GM18511 (cell line): ENCODE measurements at regions not wholly inside any gene's neighbourhood (a gene's known extent, or its start where the extent isn't known, plus 50 kb on each side); places are given as distances from the start of the nearest gene placed in this dataset.

Source experiments
- ATAC-seq: cut with Tn5 transposase; IDR thresholded peaks from one replicate; pipeline ENCODE4 v1.9.1; 2021; ENCODE audit warnings: mild to moderate bottlenecking, moderate library complexity; ENCODE audit not compliant: unreplicated experiment

DNA sequence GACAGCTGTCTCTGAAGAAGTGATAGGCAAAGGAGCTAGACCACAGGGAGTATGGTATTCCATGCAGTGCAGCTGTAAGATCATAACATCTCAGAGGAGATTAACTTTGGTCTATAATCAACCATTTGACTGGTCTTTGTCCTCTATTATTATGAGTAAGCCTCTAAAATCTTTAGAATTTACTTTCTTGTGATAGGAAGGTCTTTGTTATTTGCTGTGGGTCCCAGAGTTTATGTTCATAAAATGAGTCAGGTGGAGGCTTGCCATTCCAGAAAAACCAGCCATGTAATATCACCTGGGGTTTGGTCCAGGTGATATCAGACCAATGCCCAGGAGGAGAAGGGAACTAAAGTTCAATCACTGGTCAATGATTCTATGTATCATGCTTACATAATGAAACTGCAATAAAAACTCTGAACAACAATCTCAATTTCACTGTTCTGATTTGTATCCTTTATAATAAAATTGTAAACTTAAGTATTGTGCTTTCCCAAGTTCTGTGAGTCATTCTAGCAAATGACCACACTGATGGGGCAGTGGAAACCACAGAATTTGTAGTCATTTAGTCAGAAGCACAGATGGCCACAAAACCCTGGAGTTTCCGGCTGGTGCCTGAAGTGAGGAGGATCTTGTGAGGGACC, 239.6 kb upstream of the TRAM1L1 start:
- no peak for ATAC-seq

DNA sequence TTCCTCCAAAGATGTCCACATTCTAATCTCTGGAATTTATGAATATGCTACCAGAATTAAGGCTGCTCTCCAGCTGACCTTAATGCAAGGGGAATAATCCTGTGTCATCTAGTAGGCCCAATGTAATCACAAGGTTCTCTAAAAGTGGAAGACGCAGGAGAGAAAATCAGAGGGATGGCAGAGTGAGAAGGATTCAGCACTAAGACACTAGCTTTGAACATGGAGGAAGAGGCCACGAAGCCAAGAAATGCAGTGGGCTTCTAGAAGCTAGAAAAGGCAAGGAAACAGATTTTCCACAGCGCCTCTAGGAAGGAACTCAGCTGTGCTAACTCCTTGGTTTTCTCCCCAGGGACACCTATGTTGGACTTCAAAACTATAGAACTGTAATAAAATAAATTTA, 240.7 kb upstream of the TRAM1L1 start:
- ATAC-seq, result no peak

DNA sequence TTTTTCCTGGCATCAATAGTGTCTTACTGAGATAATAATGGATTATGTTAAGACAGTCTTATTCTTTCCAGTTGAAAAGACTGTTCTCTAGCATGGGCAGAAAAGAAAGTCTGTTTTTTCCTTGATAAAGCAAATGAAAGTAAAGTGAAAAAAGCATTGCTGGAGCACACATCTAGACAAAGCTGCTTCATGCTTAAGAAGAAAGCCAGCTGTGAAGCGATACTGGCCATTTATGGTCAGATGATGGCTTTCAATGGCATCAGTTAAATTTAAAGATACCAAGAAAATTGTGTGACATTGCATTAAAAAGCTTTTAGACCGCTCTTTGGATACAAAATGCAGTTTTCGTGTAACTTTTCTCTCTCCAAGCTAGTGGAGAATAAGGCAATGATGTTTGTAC, 242.1 kb upstream of the TRAM1L1 start:
- no peak for ATAC-seq

DNA sequence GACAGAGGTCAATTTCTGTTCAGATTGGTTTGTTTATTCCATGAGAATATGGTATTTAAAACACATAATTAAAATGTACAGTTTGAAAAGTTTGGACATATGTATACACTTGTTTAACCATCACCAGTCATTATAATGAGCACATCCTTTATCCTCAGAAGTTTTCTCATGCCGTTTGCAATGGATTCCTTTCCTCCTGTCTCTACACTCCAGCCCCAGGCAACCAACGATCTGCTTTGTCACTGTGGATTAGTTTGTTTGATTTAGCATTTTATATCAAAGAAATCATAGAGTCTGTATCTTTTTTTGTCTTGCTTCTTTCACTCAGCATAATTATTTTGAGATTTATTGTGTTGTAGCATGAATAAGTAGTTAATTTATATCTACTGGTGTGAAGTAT, 243.0 kb upstream of the TRAM1L1 start:
- ATAC-seq, result no peak

DNA sequence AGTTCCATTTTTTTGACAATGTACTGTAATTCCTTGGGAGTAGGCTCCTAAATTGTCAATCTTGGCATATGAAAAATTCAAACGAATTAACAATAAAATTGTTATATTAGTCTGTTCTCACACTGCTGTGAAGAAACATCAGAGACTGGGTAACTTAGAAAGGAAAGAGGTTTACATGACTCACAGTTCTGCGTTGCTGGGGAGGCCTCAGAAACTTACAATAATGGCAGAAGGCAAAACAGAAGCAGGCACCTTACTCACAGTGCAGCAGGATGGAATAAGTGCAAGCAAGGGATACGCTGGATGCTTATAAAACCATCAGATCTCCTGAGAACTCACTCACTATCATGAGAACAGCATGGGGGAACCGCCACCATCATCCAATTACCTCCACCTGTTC, 246.4 kb upstream of the TRAM1L1 start:
- no peak for ATAC-seq

DNA sequence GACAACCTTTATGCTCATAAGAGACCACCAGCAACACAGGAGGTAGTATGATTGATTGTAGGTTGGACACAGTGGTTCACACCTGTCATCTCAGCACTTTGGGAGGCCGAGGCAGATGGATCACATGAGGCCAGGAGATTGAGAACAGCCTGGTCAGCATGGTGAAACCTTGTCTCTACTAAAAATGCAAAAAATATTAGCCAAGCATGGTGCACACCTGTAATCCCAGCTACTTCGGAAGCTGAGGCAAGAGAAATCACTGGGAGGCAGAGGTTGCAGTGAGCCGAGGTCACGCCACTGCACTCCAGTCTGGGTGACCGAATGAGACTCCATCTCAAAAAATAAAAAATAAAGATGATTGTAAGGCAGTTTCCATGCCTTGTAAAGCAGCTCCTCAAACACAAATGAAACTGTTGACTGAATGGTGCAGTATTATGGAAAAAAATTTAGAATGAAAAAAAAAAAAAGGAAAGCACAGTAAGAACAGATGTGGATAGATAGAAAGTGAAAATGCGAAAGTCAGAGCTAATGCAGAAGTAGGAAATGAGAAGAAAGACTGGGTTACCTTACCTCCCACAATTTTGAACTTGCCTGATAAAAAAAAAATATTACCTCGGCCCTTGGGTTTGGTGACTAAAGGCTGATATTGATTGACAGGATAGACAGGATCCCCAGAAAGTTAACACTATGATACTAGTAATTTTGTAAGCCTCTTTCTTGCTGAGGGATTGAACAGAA, 249.2 kb upstream of the TRAM1L1 start:
- no peak for ATAC-seq

DNA sequence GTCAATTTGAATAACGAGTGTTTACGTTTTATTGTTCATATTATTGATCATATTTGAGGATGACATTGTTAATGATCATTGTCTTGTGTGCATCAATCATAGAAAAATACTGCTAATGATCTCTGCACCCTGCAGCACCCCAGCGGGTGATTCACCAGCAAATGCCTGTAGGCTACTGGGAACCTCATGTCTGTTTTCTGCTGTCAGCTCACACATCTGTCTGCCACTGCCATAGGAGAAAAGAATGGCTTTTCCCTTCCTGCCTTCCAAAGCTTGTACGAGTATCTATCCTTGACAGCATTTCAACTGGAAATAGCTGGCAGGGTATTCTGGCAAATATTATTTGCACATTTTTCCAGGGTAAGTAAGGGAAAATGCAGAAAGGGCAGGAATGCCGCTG, 272.1 kb upstream of the TRAM1L1 start:
- ATAC-seq, result no peak

DNA sequence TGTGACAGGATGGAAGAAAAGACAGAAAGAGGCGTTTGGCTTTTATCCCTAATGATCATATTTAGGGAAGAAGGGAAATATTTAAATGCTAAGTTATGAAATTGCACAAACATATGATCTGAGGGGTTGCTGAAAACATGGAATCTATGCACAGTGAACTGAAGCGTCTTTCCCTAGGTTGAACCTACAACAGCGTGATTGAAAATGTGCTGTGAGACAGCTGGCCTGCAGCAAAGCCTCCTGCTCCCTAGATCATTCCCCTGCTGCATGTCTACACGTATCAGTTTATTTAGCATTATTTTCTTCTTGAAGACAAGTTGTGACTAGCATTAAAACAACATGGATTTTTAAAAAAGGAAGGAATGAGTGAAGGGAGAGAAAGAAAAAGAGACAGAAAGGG, 272.5 kb upstream of the TRAM1L1 start:
- ATAC-seq, result no peak

DNA sequence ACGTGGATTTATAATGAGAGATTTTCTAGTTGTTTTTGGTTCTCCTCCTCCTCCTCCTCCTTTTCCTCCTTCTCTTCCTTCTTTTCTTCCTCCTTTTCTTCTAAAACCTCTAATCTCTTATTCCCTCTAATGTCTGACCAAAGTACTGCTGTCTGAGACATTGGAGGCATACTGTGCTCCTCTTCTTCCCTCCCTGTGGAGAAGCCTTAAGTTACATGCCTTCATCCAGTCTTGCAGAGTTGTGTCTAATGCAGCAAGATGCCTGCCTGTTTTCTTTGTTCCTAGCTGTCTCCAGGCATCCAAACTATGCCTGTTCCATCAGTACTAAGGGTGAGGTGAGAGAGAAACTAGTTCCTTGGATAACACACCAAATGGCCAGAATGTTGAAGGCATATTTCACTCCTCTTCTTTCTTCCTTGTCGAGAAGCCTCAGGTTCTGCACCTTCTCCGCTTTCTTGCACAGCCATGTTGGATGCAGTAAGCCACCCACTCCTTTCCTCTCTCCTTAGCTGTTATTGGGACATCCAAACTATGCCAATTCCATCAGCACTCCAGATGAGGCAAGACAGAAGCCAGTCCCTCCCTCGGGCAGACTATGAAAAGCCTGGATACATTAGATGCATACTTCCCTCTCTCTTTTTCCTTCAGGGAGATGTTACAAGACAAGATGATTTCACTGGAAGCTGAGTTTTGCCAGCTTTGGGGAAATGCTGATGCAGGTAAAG, 285.7 kb upstream of the TRAM1L1 start:
- no peak for ATAC-seq

DNA sequence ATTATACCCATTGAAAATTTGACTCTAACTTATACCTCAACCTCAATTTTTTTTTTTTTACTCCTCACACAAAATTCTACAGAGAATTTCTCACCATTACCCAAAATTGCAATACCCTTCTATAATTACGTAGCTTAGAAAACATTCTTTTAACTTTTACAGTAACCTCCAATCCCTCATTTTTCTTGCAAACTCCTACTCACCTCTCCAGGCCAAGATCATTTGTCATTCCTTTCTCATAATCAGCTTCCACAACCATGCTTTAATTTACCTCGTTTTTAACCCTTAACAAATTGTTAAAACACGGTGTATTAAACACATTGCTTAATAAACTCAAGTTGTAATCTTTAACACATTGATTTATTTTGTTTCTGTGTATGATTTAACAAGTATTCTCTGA, 289.7 kb upstream of the TRAM1L1 start:
- no peak for ATAC-seq

DNA sequence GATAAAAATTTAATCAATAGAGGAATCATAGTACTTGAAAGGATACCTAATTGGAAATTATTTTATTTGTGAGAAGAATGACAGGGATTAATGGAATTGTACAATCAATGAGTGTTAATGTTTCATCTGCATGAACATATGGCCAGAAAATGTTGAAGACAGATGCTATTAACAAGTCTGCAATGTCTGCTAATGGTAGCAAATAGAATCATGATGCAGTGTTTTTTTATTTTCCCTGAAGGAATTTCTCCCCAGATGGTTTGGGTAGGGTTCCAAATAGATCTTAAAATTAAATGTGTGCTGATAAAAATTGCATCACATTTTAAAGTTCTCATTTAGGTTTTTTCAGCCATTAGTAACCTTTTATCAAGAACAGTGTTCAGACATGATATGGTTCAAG, 291.3 kb upstream of the TRAM1L1 start:
- ATAC-seq, result no peak

DNA sequence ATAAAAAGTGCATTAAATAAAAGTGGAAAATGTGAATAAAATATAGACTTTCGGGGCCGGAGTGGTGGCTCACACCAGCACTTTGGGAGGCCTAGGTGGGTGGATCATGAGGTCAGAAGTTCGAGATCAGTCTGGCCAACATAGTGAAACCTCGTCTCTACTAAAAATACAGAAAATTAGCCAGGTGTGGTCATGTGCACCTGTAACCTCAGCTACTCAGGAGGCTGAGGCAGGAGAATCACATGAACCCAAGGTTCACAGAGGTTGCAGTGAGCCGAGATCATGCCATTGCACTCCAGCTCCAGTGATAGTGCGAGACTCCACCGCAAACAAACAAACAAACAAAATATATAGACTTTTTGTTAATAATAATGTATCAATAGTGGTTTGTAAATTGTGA, 293.6 kb upstream of the TRAM1L1 start:
- no peak for ATAC-seq

DNA sequence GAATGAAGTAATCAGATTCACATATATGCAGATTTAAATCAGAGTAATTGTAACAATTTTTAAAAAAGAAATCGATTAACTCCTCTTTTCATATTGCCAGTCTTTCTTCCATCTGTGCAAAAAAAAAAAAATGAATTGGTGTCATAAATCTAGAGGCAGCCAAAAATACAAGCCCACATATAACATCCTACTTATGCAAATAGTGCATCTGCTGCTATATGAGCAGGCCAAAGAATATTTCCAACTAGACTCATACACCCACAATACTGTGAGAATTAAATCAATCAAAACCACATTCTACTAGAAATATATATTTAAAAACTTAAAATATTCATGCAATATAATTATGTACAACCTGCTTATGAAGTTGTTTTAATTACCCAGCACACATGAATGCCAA, 298.1 kb upstream of the TRAM1L1 start:
- no peak for ATAC-seq

DNA sequence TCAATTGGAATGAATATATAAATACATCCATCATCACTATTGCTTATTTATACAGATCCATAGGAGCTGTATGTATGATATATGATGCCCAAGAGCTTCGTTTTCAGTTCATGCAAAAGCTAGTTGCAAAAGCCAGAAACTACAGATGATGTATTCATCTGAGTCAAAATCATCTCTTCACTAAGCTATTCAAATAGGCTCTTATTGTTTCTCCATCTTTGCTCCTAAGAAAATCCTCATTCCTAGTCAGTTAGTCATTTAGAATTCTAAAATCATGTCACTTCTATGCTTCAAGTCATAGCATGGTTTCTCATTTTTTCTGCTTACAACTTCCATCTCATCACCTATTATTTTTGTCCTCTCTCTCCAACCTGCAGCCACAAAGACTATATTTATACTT, 300.1 kb upstream of the TRAM1L1 start:
- no peak for ATAC-seq

DNA sequence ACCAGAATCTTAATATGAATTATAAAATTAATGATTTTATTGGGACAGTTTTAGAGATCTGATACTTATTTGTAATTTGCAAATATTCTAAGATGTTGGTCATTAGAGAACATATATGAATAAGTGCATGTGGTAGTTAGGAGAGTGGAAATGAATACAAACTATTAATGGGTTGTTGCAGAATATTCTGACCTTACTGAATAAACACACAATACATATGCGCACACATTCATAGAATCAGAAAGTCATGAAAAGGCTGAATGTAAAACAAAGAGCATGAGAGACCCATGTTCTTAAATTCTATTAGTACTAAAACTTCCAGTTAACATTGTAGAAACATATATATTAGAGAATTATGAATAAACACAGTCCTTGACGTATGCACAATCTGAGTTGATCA, 301.7 kb upstream of the TRAM1L1 start:
- no peak for ATAC-seq

DNA sequence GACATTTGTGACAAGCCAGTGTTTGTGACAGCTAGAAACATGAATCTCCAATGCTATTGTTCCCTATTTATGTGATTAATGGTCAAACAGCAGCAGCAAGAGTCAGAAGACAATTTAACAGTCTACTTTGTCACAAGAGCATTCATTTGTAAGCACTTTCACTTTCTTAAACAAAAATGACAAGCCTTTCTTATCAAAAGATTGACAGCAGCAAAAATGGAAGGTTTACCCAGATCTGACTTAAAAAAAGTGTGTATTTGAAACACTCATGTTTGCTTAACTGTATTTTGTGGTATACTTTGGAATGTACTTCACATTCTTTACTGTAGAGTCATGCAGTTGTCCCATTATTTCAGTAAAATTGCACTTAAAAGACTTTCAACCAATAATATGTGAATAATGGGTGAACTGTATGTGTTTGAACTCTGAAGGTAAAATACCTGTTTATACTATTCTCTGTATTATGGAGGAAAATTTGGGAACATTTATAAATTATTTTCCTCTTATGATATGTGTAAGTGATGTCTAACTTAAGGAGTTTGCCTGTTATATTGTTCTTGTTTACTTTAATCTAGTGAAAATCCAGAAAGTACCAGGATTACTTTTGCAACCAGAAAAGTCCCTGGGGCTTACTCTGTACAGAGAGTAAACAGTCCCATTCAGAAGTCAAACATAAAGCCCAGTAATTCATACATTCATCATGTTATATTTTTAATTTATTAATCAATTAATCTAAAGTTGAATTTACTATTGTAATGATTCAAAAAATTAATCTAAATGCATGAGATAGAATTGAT, 314.9 kb upstream of the TRAM1L1 start:
- no peak for ATAC-seq

DNA sequence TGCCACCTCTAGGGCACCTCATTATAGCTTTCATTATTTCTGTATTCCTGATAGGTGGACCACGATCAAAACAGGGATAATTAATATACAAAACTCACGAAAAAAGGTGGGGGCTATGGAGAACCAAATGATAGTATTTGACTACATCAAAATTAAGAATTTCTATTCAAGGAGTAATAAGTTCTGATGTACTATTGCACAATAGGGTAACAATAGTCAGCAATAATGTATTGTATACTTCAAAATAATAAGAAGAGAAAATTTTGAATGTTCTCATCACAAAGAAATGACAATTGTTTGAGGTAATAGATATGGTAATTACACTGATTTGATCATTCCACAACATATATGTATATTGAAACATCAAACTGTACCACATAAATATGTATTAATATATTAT, 327.3 kb upstream of the TRAM1L1 start:
- ATAC-seq, result no peak

DNA sequence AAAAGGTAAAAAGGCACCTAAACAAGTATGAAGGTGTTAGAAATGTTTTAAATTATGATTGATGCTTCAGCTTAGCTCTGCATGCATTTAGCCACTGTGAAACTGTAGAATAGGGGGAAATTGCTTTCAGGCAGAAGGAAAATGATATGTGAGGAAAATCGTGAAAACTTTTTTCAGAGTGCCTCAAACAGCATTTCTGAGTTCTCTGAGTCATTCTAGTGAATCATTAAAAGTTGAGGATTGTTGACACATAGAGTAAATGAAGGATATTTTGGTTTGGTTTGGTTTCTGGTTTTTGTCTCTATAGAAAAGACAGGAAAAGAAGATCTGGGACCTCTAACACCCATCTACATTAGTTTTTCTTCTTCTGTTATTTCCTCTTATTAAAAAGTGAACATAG, 332.5 kb upstream of the TRAM1L1 start:
- no peak for ATAC-seq

DNA sequence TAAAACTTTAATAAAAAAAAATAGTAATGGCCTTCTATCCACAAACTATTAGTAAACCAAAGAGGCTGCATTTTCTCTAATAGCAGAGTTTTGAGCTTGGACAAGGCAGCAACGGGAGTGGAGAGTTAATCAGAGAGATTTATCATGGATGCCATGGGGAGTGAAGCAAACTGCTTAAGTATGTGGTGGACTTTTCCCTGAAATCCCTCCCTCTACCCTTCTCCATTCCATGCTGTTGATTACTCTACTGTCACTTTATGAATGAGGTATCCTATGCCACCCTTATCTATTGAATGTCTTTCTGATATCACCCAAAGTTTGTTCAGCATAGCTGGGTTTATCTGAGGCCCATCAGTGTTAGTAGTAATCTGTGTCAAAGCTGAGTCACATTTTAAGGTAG, 335.6 kb upstream of the TRAM1L1 start:
- no peak for ATAC-seq

DNA sequence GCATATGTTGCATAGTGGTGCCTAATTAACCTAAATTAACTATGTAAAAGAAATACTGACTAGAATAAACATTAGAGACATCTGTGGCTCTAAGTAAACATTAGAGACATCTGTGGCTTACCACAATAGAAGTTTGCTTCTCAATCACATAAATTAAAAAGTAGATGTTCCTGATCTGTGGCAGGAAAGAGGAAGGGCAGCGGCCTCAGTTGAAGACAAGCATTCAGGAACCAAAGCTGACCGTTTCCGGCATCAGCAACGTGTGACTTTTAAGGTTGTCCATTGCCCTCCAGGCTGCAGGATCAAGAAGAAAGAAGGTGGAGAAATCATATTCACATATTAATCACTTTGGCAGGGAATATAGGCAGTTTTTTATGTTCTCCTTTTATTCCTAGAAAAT, 336.3 kb upstream of the TRAM1L1 start:
- ATAC-seq, result no peak

DNA sequence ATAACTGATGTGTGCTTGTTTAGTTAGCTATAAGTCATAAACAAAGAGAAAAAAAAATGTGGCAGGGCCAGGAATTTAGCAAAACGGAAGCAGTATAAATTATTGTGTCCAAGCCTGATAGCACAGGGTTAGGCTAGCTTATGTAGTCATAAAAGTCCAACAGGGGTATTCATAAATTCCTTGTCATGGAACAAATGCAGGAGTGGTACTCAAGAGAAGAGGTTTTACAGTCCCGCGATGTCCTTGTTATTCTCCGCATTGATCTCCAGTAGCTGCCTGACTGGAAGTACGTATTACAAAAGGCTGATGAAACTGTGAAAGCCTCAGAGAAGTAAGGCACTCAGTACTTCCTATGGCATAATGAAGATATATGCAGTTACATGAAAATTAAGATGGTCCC, 336.9 kb upstream of the TRAM1L1 start:
- no peak for ATAC-seq

DNA sequence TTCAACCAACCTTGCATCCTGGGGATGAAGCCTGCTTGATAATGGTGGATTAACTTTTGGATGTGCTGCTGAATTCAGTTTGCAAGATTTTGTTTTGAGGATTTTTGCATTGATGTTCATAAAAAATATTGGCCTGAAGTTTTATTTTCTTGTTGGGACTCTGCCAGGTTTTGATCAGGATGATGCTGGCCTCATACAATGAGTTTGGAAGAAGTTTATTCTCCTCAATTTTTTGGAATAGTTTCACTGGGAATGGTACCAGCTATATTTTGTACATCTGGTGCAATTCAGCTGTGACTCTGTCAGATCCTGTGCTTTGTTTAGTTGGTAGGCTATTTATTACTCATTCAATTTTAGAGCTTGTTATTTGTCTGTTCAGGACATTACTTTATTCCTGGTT, 340.3 kb upstream of the TRAM1L1 start:
- no peak for ATAC-seq
